GM12874 (cell line): ENCODE measurements at regions not wholly inside any gene's neighbourhood (a gene's known extent, or its start where the extent isn't known, plus 50 kb on each side); places are given as distances from the start of the nearest gene placed in this dataset.

Experiments used
- TF ChIP-seq, protein P1 (sequence below): IDR thresholded peaks from 2 replicates; pipeline ENCODE4 v1.5.1; 2011; ENCODE audit warnings: low read depth, mild to moderate bottlenecking, control low read depth, low read length, moderate library complexity; ENCODE audit not compliant: insufficient read depth

DNA sequence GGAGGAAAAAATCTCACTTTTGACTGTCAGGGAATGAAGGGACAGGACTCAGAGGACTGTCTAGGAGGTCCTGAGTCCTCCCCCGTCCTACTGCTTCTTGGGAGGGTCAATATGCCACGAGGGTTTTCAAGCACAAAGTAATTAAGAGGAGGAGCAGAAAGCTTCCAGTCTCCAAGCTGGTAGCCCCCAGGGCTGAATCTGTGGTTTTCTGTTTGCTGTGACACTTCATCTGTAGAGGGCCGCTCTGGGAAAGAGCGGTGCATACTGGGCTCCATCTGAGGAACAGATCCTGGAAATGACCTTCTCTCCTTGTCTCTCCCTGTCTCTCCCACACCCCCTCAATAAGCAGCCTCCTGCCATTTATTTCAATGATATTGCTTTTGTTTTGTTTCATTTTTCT is 180.1 kb upstream of the SDK2 start:
- TF ChIP-seq, protein P1, sequence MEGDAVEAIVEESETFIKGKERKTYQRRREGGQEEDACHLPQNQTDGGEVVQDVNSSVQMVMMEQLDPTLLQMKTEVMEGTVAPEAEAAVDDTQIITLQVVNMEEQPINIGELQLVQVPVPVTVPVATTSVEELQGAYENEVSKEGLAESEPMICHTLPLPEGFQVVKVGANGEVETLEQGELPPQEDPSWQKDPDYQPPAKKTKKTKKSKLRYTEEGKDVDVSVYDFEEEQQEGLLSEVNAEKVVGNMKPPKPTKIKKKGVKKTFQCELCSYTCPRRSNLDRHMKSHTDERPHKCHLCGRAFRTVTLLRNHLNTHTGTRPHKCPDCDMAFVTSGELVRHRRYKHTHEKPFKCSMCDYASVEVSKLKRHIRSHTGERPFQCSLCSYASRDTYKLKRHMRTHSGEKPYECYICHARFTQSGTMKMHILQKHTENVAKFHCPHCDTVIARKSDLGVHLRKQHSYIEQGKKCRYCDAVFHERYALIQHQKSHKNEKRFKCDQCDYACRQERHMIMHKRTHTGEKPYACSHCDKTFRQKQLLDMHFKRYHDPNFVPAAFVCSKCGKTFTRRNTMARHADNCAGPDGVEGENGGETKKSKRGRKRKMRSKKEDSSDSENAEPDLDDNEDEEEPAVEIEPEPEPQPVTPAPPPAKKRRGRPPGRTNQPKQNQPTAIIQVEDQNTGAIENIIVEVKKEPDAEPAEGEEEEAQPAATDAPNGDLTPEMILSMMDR: no peak

DNA sequence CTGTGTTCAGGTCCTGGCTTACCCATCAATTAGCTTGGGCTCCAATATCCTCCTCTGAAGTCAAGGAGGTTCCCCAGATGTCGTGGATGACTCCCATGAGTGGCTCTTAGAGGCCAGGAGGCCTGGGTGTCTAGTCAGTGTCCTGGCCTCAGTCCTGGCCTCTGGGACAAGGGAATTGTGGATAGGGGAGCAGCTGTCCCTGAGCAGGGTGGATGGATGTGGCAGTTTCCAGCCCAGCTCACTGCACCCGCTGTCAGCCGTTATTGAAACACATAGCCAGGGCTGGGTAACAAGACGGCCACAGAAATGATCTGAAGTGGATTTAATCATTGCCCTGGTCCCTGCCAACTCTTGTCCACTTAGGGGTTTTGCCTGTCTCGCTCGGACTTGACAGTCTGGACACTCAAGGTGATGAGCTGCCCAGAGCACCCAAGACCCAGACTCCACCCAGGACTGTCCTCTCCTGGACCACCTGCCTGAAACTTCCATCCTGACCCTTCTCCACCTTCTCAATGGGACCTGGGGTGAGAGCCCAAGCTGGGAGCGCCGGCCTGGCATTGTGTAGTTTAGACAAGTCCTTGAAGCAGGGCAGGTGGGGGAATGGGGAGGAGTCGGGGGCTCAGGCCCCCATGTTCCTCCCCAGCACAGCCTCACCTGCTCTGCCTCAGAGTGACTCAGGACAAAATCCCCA is 182.1 kb upstream of the SDK2 start:
- TF ChIP-seq, protein P1: no peak

DNA sequence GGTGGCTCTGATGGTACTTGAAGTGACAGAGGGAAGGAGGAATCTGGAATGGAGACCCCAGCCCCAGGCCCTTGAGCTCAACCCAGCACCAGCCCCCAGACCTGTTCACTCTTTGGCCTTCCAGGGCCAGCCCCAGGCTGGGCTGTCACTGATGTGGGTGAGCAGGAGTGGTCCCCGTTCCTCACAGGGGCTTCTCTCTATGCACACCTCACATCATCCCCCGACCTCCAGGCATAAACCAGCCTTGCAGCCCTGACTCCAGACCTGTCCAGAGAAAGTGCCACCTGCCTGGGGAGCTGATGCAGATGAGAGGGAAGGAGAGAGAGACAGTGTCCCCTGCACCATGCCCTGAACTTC is 182.6 kb upstream of the SDK2 start:
- TF ChIP-seq, protein P1: no peak

DNA sequence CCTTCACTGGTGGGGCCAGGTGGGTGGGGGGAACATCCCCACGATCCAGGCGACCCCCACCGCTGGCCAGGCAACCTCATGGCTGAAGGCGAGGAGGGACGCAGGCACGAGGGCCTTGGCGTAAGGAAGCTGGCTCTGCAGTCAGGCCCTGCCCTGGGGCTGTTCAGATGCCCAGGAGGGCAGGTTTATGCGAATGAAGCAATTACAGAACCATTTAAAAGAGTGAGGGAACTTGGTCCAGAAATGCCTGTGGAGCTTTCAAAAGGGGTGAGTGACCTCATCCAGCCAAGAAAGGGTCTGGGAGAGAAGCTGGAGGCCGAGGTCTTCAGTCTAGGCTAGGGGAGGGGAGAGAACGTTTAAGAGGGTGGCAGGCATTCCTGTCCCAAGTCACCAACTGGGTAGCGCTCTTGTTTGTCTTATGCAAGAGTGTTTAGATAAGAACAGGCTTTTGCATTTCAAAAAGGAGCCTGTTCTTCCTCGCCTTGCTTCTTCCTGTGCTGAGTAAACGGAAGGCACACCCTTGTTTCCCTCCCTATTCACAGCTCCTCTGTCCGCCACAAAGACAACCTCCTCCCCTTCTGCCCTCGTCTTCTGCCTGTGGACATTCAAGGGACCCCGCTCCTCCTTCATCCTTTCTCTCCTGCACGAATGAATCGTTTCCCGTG is 183.5 kb upstream of the SDK2 start:
- TF ChIP-seq, protein P1: no peak

DNA sequence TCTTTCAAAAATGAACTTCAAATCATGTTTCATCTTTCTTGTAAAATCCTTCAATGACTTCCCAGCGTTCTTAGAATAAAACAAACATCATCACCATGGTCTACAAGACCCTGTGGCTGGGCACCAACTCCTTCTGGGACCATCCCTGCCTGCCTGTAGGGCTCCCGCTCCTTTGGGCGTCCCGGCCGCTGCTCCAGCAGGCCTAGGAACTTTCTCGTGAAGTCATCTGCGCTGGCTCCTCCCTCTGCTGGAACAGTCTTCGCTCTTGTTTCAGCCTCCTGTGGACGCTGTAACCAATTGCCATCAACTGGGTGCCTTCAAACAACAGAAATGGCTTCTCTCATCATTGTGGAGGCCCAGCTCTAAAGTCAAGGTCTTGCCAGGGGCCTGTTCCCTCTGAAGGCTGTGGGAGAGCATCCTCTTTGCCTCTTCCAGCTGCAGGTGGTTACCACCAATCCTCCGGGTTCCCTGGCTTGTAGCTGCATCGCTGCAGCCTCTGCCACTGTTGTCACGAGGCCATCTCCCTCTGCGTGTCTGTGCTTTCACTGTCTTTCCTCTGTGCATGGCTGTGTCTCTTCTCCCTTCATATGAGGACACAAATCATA is 185.5 kb upstream of the SDK2 start:
- TF ChIP-seq, protein P1: no peak

DNA sequence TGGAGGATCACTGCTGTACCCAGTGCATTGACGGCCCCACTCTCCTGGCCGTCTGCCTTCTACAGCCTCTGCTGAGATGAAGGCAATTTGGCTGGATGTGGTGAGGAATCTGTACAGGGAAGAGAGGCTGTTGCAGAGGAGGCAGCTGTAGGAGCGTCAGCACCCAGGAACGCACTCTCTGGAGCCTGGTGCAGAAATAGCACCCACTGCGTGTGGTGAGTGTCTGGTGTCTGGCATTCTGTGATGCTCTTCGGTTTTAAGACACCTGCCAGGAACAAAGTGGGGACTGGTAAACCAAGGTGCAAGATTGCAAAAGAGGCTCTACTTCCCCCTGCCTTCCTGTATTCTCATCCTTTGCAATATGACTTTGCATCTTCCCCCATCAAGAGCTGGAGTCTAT is 187.5 kb upstream of the SDK2 start:
- TF ChIP-seq, protein P1: no peak

DNA sequence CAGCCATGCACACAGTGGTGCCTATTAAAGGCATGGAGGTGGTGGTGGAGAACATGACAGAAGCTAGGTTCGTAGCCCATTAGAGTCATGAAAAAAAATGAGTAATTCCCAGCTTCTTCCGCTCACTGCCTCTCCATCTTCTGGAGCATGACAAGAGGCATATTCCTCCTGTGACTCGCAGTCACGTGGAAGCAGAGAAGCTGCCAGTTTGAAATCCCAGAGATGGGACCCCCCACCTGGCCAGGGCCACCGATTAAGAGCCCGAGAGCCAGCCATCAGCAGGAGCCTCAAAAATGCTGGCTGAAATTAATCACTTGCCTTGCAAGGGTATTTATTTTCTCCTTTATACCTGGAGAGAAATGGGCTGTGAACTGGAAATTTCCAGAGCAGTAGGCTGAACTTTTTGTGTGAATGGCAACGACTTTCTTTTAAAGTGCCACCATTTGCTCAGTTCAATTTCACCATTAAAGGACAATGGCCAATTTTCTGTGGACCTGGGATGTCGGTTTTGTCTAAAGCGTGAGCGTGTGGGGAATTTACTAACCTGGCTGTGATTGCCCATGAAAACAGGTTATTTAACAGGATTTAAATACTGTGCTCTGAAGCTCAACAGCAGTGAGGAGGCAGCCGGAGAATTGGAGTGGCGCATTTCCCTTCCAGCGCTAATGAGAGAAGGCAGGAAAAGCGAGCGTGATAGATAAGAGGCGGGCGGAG is 189.7 kb upstream of the SDK2 start:
- TF ChIP-seq, protein P1: no peak
